Retinal pigment epithelial cell (primary cell): ENCODE measurements at regions not wholly inside any gene's neighbourhood (a gene's known extent, or its start where the extent isn't known, plus 50 kb on each side); places are given as distances from the start of the nearest gene placed in this dataset.
A peak's percentile ranks its signal among the peaks of the same experiment; 100 is the strongest.
"Not testable (repeated sequence)": the region's sequence is repeated elsewhere in the genome, so short reads cannot be mapped to it uniquely, and the experiment has no call there.

Experiments
- DNase-seq: peaks from one replicate; pipeline ENCODE4 v3.0.0-alpha.2; 2010; ENCODE audit warnings: low read depth
- H3K4me3 ChIP-seq: 2 replicates; pipeline ENCODE4 v1.5.1; 2011; ENCODE audit warnings: mild to moderate bottlenecking, low read length, control low read depth, moderate library complexity
- TF ChIP-seq, protein P1 (sequence below): conservative IDR thresholded peaks from 2 replicates; pipeline ENCODE4 v1.5.1; 2011; ENCODE audit warnings: low read depth, low read length, control low read depth, inconsistent platforms

DNA sequence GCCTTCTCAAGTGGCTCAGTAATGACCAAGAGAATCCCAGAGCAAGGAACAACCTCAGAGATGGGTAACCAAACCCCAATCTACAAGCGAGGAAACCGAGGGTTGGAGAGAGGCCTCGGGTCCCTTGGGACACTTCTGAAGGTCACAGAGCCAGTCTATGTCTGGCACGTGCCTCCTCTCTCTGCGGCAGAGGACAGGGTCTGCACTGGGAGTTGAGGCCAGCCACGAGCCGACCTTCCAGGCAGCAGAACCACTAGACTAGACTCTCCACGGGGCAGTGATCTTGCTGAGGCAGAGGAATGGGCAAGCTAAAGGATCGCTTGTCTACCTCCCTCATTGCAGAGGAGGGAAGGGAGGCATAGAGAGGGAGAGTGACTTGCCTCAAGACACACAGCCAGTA lies 100.6 kb upstream of the SMAD3 start:
- no peak overlapping the region for H3K4me3 ChIP-seq
- TF ChIP-seq, protein P1, sequence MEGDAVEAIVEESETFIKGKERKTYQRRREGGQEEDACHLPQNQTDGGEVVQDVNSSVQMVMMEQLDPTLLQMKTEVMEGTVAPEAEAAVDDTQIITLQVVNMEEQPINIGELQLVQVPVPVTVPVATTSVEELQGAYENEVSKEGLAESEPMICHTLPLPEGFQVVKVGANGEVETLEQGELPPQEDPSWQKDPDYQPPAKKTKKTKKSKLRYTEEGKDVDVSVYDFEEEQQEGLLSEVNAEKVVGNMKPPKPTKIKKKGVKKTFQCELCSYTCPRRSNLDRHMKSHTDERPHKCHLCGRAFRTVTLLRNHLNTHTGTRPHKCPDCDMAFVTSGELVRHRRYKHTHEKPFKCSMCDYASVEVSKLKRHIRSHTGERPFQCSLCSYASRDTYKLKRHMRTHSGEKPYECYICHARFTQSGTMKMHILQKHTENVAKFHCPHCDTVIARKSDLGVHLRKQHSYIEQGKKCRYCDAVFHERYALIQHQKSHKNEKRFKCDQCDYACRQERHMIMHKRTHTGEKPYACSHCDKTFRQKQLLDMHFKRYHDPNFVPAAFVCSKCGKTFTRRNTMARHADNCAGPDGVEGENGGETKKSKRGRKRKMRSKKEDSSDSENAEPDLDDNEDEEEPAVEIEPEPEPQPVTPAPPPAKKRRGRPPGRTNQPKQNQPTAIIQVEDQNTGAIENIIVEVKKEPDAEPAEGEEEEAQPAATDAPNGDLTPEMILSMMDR = no peak
- DNase-seq = no peak

DNA sequence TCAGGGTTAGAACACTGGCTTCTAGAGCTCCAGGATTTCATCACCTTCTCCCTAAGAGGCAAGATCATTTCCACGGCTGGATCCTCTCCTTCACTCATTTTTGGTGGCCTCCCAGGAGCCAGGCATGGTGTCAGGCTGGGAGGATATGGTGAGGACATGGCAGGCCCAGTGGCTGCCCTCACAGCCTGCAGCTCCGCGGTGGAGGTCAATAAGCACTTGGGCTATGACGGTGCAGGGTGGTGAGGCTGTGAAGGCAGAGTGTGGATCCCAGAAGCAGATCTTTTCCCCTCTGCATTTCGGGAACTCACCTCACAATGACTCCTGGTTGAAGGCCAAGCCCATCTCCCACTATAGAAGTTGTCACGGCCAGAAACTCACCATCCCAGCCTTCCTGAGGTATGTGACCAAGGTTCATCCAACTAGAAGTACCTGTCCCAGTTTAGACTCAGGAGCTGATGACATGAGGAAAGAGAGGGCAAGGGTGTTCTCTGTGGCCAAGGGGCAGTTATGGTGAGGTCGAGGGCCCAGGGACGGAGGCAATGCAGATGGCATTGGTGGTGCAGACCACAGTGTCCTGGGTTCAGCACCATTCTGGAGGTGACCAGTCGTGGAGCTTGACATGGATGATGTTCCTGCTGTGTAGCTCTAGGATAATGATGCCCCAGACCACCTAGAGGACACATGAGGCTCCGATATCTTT lies 100.1 kb upstream of the SMAD3 start:
- TF ChIP-seq, protein P1 = no peak
- no peak overlapping the region for H3K4me3 ChIP-seq
- no peak for DNase-seq

DNA sequence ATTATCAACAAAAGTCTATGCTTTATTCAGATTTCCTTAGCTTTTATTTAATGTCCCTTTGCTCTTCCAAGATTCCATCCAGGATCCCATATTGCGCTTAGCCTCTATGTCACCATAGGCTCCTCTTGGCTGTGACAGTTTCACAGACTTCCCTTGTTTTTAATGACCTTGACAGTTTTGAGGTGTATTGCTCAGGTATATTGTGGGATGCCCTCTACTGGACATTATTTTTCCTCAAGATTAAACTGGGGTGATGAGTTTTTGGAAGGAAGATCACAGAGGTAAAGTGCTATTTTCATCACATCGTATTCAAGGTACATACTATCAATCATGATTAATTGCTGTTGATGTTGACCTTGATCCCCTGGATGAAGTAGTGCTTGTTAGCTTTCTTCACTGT lies 99.1 kb upstream of the SMAD3 start:
- H3K4me3 ChIP-seq = no peak overlapping the region
- no peak for DNase-seq
- TF ChIP-seq, protein P1 = peak; percentile 39

DNA sequence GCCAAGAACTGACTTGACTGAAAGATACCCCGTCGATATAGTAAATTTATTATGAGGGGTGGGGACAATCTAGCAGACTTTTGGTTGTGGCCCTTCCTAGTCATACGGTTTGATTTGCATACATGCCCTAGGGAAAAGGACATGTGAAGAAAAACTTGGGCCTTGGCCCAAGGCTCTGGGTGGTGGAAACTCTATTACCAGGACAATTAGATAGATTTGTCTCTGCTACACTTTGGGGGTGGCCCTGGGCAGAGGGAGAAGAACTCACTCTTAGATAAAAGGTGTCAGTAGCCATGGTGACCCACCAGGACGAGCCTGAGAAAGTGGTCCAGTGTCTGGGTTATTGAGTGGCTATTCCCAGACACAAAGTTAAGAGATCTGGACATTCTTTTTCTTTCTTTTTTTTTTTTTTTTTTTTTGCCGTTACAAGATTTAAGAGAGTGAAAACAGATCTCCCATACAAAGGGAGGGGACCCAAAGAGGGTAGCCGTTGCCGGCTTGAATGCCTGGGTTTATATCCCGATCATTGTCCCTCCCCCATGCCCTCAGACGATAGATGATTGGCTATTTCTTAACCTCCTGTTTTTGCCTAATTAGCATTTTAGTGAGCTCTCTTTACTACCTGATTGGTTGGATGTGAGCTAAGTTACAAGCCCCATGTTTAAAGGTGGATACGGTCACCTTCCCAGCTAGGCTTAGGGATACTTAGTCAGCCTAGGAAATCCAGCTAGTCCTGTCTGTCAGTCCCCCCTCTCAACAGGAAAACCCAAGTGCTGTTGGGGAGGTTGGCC lies 96.4 kb upstream of the SMAD3 start:
- TF ChIP-seq, protein P1 = no peak
- no peak for DNase-seq
- no peak overlapping the region for H3K4me3 ChIP-seq

DNA sequence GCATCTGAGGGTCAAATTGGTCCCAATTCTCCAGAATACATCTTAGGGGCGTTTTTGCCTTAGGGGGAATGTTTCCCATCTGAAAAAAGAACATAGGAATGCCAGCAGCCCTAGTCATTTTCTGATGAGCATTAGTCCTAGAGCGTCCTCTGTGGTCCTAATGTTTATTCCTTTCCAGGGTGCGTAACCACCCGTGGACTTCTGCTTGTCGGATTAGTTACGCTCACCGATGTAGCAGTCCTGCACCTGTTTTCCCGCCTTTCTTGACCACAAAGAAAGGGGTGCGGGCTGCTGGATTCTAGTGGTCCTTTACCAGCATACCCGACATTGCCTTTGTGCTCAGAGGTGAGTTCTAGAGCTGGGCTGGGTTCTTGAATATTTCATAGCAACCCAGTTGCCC lies 91.3 kb upstream of the SMAD3 start:
- H3K4me3 ChIP-seq, DNase-seq: not testable (repeated sequence)

DNA sequence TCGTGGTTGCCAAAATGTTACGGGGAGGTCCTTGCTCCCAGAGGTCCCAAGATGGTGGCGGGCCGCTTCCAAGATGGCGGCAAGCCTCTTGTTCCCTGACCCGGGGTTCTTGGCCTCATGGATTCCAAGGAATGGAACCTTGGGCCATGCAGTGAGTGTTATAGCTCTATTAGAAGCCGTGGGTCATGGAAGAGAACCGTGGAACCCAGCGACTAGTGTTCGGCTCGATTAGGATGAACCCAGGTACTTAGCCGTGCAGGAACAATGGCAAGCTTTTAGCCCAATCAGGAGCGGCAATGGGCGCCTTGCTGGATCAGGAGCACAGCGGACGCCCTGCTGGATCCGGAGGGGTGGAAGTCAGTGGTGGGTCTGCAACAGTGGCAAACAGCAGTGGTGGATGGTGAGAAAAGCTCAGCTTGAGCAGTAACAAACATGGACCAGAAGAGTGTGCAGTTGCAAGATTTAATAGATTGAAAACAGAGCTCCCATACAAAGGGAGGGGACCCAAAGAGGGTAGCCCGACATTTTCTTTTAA lies 89.2 kb upstream of the SMAD3 start:
- not testable (repeated sequence) for DNase-seq

DNA sequence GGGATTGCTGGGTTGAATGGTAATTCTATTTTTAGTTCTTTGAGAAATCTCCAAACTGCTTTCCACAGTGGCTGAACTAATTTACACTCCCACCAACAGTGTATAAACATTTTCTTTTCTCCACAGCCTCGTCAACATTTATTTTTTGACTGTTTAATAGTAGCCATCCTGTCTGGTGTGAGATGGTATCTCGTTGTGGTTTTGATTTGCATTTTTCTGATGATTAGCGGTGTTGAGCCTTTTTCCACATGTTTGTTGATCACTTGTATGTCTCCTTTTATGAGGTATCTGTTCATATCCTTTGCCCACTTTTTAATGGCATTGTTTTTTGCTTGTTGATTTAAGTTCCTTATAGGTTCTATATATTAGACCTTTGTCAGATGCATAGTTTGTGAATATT lies 85.1 kb upstream of the SMAD3 start:
- H3K4me3 ChIP-seq, DNase-seq: not testable (repeated sequence)

More for the DNA sequence above, 89.2 kb upstream of the SMAD3 start:
- H3K4me3 ChIP-seq = not testable (repeated sequence)

DNA sequence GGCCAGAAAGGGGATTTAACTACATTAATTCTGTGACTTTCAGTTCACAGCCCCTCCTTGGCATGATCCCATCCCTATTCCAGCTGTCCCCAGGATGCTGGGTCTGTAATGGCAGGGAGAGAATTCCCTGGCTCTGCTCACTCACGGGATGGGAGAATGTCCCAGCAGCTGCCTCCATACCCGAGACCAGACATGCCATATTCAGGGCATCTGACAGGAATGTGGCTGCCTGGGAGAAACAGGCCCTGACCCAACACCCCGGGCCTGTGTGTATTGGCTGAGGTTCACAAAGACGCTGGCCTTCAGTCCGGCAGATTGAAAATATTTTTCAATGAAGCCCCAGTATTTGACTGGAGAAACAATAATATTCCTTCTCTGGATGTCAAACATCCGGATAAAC lies 83.6 kb upstream of the SMAD3 start:
- TF ChIP-seq, protein P1 = no peak
- DNase-seq = no peak
- H3K4me3 ChIP-seq = no peak overlapping the region
